ENCODE measurements at regions not wholly inside any gene's neighbourhood (a gene's known extent, or its start where the extent isn't known, plus 50 kb on each side); places are given as distances from the start of the nearest gene placed in this dataset.

DNA sequence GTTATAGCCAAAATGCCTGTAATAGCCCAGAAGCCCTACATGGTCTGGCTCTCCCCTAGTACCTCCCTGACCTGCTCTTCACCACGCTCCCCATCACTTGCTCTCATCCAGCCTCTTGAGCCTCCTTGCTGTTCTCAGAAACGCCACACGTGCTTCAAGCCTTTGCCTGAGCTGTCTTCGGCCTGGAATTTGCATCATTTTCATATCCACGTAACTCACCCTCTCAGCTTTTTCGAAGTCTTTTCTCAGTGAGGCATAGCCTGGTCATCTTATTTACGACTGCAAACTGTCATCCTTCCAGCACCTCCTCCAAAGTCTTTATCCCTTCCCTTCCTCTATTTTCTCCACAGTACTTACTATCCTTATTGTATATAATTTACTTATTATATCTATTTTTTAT is 151.0 kb upstream of the AHR start:
- TF ChIP-seq POLR2A (IDR thresholded peaks at IDR 0.05) = no peak
- TF ChIP-seq CTCF (IDR thresholded peaks at IDR 0.05) = no peak
- no peak for TF ChIP-seq POLR2AphosphoS5 (IDR thresholded peaks at IDR 0.05; ENCODE audit: insufficient read depth in 1 of 2, low read depth in 1 of 2)

Data from vagina (tissue), 2 donors.